ENCODE measurements at regions not wholly inside any gene's neighbourhood (a gene's known extent, or its start where the extent isn't known, plus 50 kb on each side); places are given as distances from the start of the nearest gene placed in this dataset.

- Histone ChIP-seq H3K27ac (replicated peaks) (no peak overlapping the region), H3K4me1 (peaks cover 12% of the 10 kb centered on the region), H3K27me3 (ENCODE audit: low read depth) (no peaks in the 10 kb centered on the region), H3K36me3 (no peaks in the 10 kb centered on the region), H3K9me3 (replicated peaks) (peaks cover 3% of the 10 kb centered on the region), H3K4me3 (no peak overlapping the region)
- intact Hi-C loops (cut with micrococcal nuclease): no loop called here
- no peak for DNase-seq
- TF ChIP-seq, protein P1, sequence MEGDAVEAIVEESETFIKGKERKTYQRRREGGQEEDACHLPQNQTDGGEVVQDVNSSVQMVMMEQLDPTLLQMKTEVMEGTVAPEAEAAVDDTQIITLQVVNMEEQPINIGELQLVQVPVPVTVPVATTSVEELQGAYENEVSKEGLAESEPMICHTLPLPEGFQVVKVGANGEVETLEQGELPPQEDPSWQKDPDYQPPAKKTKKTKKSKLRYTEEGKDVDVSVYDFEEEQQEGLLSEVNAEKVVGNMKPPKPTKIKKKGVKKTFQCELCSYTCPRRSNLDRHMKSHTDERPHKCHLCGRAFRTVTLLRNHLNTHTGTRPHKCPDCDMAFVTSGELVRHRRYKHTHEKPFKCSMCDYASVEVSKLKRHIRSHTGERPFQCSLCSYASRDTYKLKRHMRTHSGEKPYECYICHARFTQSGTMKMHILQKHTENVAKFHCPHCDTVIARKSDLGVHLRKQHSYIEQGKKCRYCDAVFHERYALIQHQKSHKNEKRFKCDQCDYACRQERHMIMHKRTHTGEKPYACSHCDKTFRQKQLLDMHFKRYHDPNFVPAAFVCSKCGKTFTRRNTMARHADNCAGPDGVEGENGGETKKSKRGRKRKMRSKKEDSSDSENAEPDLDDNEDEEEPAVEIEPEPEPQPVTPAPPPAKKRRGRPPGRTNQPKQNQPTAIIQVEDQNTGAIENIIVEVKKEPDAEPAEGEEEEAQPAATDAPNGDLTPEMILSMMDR (IDR thresholded peaks at IDR 0.05; ENCODE audit: borderline replicate concordance): no peak
These were observed 182.8 kb upstream of the HS3ST3A1 start for GRCh38 chr17:13784434-13785095.

- Histone ChIP-seq H3K27me3 (ENCODE audit: low read depth) (no peaks in the 10 kb centered on the region), H3K4me3 (no peak overlapping the region), H3K36me3 (no peaks in the 10 kb centered on the region), H3K27ac (replicated peaks) (no peak overlapping the region), H3K9me3 (replicated peaks) (peaks cover 12% of the 10 kb centered on the region), H3K4me1 (peaks cover 12% of the 10 kb centered on the region)
- TF ChIP-seq, protein P1 (IDR thresholded peaks at IDR 0.05; ENCODE audit: borderline replicate concordance): no peak
- intact Hi-C loops (cut with micrococcal nuclease): no loop called here
- no peak for DNase-seq
These were observed 184.4 kb upstream of the HS3ST3A1 start for GRCh38 chr17:13785981-13786598.

DNA sequence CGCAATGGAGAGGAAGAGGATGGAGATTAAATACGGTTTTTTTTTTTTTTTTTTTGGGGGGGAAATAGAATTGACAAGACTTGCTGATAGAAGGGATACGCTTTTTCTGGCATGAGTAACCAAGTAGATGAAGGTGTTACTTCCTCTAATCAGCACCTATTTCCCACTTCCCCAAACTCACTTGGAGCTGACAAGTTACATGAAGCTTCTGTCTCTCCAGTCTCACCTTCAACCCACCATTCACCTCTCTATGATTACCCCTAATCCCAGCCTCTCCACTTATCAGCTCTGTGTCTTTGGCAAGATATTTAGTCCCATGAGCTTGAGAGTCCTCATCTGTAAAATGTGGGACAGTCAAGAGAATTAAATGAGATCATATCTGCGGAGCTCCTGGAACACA is 185.9 kb upstream of the HS3ST3A1 start:
- peaks cover 13% of the 10 kb centered on the region for H3K4me1 ChIP-seq
- peak overlapping the region; percentile 60 for H3K27ac ChIP-seq (replicated peaks)
- no peak for DNase-seq
- no peak overlapping the region for H3K4me3 ChIP-seq
- intact Hi-C loops (cut with micrococcal nuclease): no loop called here
- no peaks in the 10 kb centered on the region for H3K36me3 ChIP-seq
- H3K9me3 ChIP-seq (replicated peaks): peaks cover 14% of the 10 kb centered on the region
- TF ChIP-seq, protein P1 (IDR thresholded peaks at IDR 0.05; ENCODE audit: borderline replicate concordance): no peak
- no peaks in the 10 kb centered on the region for H3K27me3 ChIP-seq (ENCODE audit: low read depth)

- peaks cover 14% of the 10 kb centered on the region for H3K9me3 ChIP-seq (replicated peaks)
- H3K4me1 ChIP-seq: peaks cover 21% of the 10 kb centered on the region
- intact Hi-C loops (cut with micrococcal nuclease): no loop called here
- H3K4me3 ChIP-seq: no peak overlapping the region
- H3K27me3 ChIP-seq (ENCODE audit: low read depth): no peaks in the 10 kb centered on the region
- TF ChIP-seq, protein P1 (IDR thresholded peaks at IDR 0.05; ENCODE audit: borderline replicate concordance): no peak
- no peak for DNase-seq
- no peaks in the 10 kb centered on the region for H3K36me3 ChIP-seq
- peak overlapping the region; percentile 60 for H3K27ac ChIP-seq (replicated peaks)
These were observed 186.7 kb upstream of the HS3ST3A1 start for GRCh38 chr17:13788385-13788784.

GRCh38 chr17:13792314-13792713 is 190.6 kb upstream of the HS3ST3A1 start:
- no peak for DNase-seq

More at GRCh38 chr17:13792314-13792713, 190.6 kb upstream of the HS3ST3A1 start:
- Histone ChIP-seq H3K27me3 (ENCODE audit: low read depth) (no peaks in the 10 kb centered on the region), H3K4me3 (no peak overlapping the region), H3K9me3 (replicated peaks) (peaks cover 14% of the 10 kb centered on the region), H3K27ac (replicated peaks) (peak overlapping the region; percentile 84), H3K4me1 (peaks cover 22% of the 10 kb centered on the region), H3K36me3 (no peaks in the 10 kb centered on the region)
- intact Hi-C loops (cut with micrococcal nuclease): no loop called here
- TF ChIP-seq, protein P1 (IDR thresholded peaks at IDR 0.05; ENCODE audit: borderline replicate concordance): no peak
